Pancreas (tissue), 10 donors: ENCODE measurements at regions not wholly inside any gene's neighbourhood (a gene's known extent, or its start where the extent isn't known, plus 50 kb on each side); places are given as distances from the start of the nearest gene placed in this dataset.
A peak's percentile ranks its signal among the peaks of the same experiment; 100 is the strongest.

Source experiments
- ATAC-seq, 4 donors: fragments of 200-7000 bp; cut with Tn5 transposase; one replicate each; pipeline versions ENCODE4 v1.8.0 to v1.9.1; 2020; ENCODE audit warnings: mild to moderate bottlenecking in 4 of 4, moderate library complexity in 4 of 4
- DNase-seq, 6 donors: peaks; one replicate each; pipeline ENCODE4 v3.0.0-alpha.2; 2020
- FAIRE-seq: peaks from 2 replicates; lab custom pipeline; 2012; peaks lifted over from hg19 to GRCh38; lab: Jason Lieb, UNC
- H3K27ac ChIP-seq, 4 donors: fragments of 200-600 bp; sonication (generic); 1 replicate in 3 of 4; 2 replicates in 1 of 4; pipeline versions ENCODE4 v1.5.0 to v1.8.0; 2020
- H3K27me3 ChIP-seq, 4 donors: fragments of 200-600 bp; one replicate each; pipeline ENCODE4 v1.8.0; 2021
- H3K36me3 ChIP-seq, 3 donors: fragments of 200-600 bp; sonication (generic) in 1 of 3; one replicate each; pipeline versions ENCODE4 v1.5.0 to v1.8.0; 2020 to 2021
- H3K4me1 ChIP-seq, 3 donors: fragments of 200-600 bp; one replicate each; pipeline ENCODE4 v1.8.0; 2021
- H3K4me3 ChIP-seq, 4 donors: fragments of 200-600 bp; sonication (generic) in 2 of 4; one replicate each; pipeline versions ENCODE4 v1.5.0 to v1.8.0; 2020 to 2021
- H3K9me3 ChIP-seq, 4 donors: fragments of 200-600 bp; one replicate each; pipeline ENCODE4 v1.8.0; 2021
- WGBS, 2 donors: extraction: QIAGEN DNeasy Blood & Tissue Kit; methylation state at CpG; one replicate each; pipeline ENCODE4 v1.1.7; 2013; 5-methylcytosine and 5-hydroxymethylcytosine counted together
- intact Hi-C, 3 donors: fragments of 100-400 bp; cut with DNase I; formaldehyde crosslinking; loops; one replicate each; pipeline versions ENCODE4 v1.11.1 to v1.14.2; 2022
- TF ChIP-seq, protein P1 (sequence below), 4 donors: fragments of 200-600 bp; sonication (generic) in 3 of 4; IDR thresholded peaks; one replicate each; pipeline versions ENCODE4 v1.5.0 to v1.8.0; 2021; ENCODE audit warnings: antibody characterized with exemption in 4 of 4
- donor health status: healthy with polysubstance abuse.
- donor health status: DM: no; HTN: no; CAD: no; lungs with moderate emphysema.
- donor health status: DM: no; HTN: no; CAD: no.
- donor health status: control.
- donor health status: control.
- donor health status: Bipolar disorder and iron deficiency.
- donor health status: DM: yes; HTN: yes; CAD: no.
- donor health status: DM: no; HTN: no; CAD: no.
- donor health status: DM: no; HTN: no; CAD: no.
- donor health status: DM: yes; HTN: yes; CAD: no.

DNA sequence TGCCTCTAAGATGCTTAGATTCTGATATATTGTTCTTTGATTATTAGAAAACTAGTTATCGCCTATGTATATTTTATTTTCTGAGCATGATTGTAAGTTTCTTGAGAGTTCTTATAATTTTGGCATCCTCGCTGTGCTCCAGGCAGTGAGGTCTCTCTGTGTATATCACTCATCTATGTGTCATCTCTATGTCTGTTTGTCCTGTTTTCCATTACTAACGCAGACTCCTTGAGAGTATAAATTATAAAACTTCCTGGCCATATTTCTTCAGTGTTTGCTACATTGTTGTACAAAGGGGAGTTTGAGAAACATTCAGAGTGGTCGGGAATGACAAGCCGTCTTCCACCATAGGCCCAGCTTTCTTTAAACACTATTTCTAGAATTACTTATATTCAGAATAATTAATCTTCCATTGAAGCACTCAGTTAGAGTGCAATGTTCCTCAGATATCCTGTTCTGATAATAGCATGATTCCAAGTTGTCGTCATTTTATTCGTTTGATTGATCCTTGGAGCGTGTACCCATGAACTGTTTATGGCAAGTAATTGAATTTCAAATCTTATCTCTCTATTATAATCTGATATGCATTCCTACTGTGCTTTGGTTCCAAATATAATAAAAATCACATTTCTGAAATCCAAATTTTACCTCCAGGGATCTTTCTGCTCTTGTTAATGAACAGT is 206.6 kb downstream of the BAMBI start:
- 74 to 76% methylated on average over 8 of the region's 8 CpGs for WGBS, 2 donors
- Histone ChIP-seq H3K9me3 (no peaks in the 10 kb centered on the region), H3K27ac (no peak overlapping the region), H3K4me1 (peaks cover 0 to 8% (median 5%) of the 10 kb centered on the region in 3 donors), H3K27me3 (no peaks in the 10 kb centered on the region), H3K4me3 (no peak overlapping the region), H3K36me3 (no peaks in the 10 kb centered on the region)
- TF ChIP-seq, protein P1, sequence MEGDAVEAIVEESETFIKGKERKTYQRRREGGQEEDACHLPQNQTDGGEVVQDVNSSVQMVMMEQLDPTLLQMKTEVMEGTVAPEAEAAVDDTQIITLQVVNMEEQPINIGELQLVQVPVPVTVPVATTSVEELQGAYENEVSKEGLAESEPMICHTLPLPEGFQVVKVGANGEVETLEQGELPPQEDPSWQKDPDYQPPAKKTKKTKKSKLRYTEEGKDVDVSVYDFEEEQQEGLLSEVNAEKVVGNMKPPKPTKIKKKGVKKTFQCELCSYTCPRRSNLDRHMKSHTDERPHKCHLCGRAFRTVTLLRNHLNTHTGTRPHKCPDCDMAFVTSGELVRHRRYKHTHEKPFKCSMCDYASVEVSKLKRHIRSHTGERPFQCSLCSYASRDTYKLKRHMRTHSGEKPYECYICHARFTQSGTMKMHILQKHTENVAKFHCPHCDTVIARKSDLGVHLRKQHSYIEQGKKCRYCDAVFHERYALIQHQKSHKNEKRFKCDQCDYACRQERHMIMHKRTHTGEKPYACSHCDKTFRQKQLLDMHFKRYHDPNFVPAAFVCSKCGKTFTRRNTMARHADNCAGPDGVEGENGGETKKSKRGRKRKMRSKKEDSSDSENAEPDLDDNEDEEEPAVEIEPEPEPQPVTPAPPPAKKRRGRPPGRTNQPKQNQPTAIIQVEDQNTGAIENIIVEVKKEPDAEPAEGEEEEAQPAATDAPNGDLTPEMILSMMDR (IDR thresholded peaks at IDR 0.05), result no peak
- intact Hi-C loops, result no loop called here
- DNase-seq (no peak), FAIRE-seq (no peak), ATAC-seq (peak in 1 of 4 donors; percentile 38)

DNA sequence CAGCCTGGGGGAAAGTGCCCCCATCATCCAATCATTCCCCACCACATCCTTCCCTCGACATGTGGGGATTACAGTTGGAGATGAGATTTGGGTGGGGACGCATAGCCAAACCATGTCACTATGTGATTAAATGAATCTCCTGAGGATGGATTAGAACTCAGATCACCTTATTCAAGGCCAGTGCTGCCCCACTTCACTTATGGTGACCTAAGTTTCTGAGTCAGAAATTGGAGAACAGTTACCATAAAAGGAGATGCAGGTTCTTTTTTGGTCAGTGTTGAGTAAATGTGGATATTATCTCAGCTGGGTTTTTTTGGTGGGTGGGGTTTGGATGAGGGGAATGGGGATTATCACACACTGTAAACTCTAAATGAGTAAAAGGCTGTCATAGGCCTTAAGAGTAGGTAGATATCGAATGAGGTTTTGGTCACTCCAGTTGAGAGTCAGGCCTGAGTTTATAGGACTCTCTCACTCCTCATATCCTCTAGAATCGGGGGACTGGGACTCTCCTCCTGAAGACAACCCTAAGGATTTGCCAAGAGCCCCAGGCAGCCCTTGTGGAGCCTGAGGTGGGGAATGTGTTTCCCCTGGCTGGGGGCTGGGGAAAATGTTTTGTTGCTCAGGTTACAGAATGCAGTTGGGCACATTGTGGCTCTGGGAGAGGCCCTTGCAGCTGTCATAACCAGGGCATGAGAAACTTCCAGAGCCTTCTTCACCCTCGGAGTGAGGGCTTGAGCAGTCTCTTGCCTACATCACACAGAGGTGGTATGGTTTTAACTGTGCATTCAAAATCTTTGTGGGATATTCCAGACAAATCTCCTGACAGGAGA is 213.0 kb downstream of the BAMBI start:
- intact Hi-C loops, result no loop called here
- Histone ChIP-seq H3K9me3 (no peaks in the 10 kb centered on the region), H3K36me3 (no peaks in the 10 kb centered on the region), H3K4me3 (no peak overlapping the region), H3K4me1 (no peaks in the 10 kb centered on the region), H3K27ac (no peak overlapping the region), H3K27me3 (no peaks in the 10 kb centered on the region)
- DNase-seq (no peak), FAIRE-seq (no peak), ATAC-seq (no peak)
- TF ChIP-seq, protein P1 (IDR thresholded peaks at IDR 0.05), result no peak
- WGBS, 2 donors, result 77 to 89% methylated on average over 5 of the region's 5 CpGs

DNA sequence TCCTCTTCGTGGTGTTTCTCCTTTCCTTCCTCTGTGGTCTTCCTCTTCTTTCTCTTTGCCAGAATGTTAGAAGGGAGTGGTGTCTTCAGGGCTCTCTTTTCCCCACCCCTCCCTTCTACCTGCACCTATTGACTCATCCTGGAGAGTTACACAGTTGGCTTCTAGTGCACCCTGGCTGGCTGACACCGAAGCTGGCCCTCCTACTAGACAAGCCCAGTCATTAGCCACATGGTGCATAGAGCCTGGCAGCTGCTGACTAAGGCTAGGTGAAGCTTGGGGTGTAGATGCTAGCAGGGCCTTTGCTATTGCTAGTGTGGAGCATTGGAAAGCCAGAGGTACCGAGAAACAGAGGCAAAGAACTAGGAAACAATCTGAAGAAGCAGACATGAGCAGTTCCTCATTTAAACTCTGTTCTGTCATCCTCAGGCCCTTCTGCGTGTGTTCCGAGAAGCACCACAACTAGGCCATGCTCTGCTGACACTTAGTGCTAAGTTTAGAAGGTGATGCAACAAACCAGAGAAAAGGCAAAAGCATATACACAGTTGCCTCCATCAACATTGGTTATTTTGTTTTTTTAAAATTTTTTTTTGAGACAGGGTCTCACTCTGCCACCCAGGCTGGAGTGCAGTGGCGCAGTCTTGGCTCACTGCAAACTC is 213.9 kb downstream of the BAMBI start:
- TF ChIP-seq, protein P1 (IDR thresholded peaks at IDR 0.05), result no peak
- intact Hi-C loops, result no loop called here
- 81 to 84% methylated on average over 6 of the region's 6 CpGs for WGBS, 2 donors
- Histone ChIP-seq H3K4me3 (no peak overlapping the region), H3K27me3 (no peaks in the 10 kb centered on the region), H3K27ac (no peak overlapping the region), H3K36me3 (no peaks in the 10 kb centered on the region), H3K4me1 (no peaks in the 10 kb centered on the region), H3K9me3 (no peaks in the 10 kb centered on the region)
- ATAC-seq (no peak), DNase-seq (no peak), FAIRE-seq (no peak)

DNA sequence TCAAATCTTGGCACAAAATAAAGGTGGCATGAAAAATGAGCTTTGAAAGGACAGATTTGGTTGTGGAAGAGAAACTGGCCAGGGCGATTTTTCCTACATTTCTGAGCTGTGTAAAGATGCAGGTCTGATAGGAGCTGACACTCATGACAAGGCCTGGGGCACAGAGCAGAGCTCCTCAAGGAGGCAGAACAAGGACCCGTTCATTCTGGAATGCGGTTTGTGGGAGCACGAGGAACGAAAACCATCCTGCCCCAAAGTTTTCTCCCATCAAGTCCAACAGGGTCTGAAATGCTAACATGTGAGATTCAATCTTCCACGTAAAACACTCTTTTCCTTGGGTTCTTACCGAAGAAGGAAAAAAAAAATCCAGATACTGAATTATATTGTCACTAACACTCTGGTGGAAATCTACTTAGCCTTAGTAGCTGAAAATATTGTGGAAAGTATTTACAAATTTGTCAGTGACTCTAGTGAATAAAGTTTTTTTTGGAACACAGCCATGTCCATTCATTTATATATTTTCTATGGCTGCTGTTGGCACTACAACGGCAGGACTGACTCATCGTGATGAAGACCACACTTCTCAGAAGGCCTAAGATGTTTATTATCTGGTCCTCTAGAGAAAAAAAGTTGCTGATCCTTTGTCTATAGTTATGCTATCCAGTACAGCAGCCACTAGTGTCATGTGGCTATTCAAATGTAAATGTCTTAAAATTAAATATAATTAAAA is 215.7 kb downstream of the BAMBI start:
- 57 to 66% methylated on average over 9 of the region's 9 CpGs for WGBS, 2 donors
- intact Hi-C loops, result no loop called here
- Histone ChIP-seq H3K27ac (no peak overlapping the region), H3K4me3 (no peak overlapping the region), H3K36me3 (no peaks in the 10 kb centered on the region), H3K9me3 (no peaks in the 10 kb centered on the region), H3K27me3 (no peaks in the 10 kb centered on the region), H3K4me1 (no peaks in the 10 kb centered on the region)
- DNase-seq (no peak), ATAC-seq (no peak), FAIRE-seq (no peak)
- TF ChIP-seq, protein P1 (IDR thresholded peaks at IDR 0.05), result no peak
